Small intestine (tissue), 7 donors: ENCODE measurements at regions not wholly inside any gene's neighbourhood (a gene's known extent, or its start where the extent isn't known, plus 50 kb on each side); places are given as distances from the start of the nearest gene placed in this dataset.
"Not testable (repeated sequence)": the region's sequence is repeated elsewhere in the genome, so short reads cannot be mapped to it uniquely, and the experiment has no call there.

Source experiments
- DNase-seq, 2 donors: peaks; one replicate each; pipeline versions ENCODE4 v3.0.0 to v3.0.0-alpha.2; 2013
- FAIRE-seq: peaks from 2 replicates; lab custom pipeline; 2012; peaks lifted over from hg19 to GRCh38; lab: Jason Lieb, UNC
- H3K27ac ChIP-seq, 3 donors: one replicate each; pipeline ENCODE4 v1.5.1; 2013; ENCODE audit warnings: low read length in 2 of 3, mild to moderate bottlenecking in 2 of 3, control low read depth in 1 of 3, inconsistent platforms in 1 of 3, low read depth in 1 of 3, moderate library complexity in 1 of 3
- H3K27me3 ChIP-seq, 3 donors: one replicate each; pipeline ENCODE4 v1.6.1; 2013; ENCODE audit warnings: low read length in 3 of 3, inconsistent platforms in 1 of 3; ENCODE audit not compliant: control insufficient read depth in 3 of 3, insufficient read depth in 3 of 3
- H3K36me3 ChIP-seq, 3 donors: one replicate each; pipeline ENCODE4 v1.6.1; 2013; ENCODE audit warnings: low read length in 3 of 3, inconsistent platforms in 1 of 3, low read depth in 1 of 3, mild to moderate bottlenecking in 1 of 3, moderate library complexity in 1 of 3; ENCODE audit not compliant: control insufficient read depth in 3 of 3, insufficient read depth in 2 of 3
- H3K4me1 ChIP-seq, 3 donors: one replicate each; pipeline ENCODE4 v1.6.1; 2013; ENCODE audit warnings: low read length in 2 of 3, inconsistent platforms in 1 of 3, low read depth in 1 of 3, mild to moderate bottlenecking in 1 of 3, moderate library complexity in 1 of 3; ENCODE audit not compliant: control insufficient read depth in 3 of 3, insufficient read depth in 2 of 3
- H3K4me3 ChIP-seq, 3 donors: one replicate each; pipeline ENCODE4 v1.5.1; 2013; ENCODE audit warnings: low read length in 3 of 3, control low read depth in 1 of 3, inconsistent platforms in 1 of 3, low read depth in 1 of 3, mild to moderate bottlenecking in 1 of 3, moderate library complexity in 1 of 3
- H3K9me3 ChIP-seq, 2 donors: one replicate each; pipeline ENCODE4 v1.6.1; 2013; ENCODE audit warnings: low read depth in 1 of 2, low read length in 1 of 2; ENCODE audit not compliant: control insufficient read depth in 2 of 2, insufficient read depth in 1 of 2
- WGBS, 3 donors: extraction: QIAGEN DNeasy Blood & Tissue Kit; methylation state at CpG; one replicate each; pipeline ENCODE4 v1.1.7; 2013; 5-methylcytosine and 5-hydroxymethylcytosine counted together
- donor health status: healthy with polysubstance abuse.
- donor health status: control.
- donor health status: control.
- donor health status: Bipolar disorder and iron deficiency.
- donor health status: healthy.

DNA sequence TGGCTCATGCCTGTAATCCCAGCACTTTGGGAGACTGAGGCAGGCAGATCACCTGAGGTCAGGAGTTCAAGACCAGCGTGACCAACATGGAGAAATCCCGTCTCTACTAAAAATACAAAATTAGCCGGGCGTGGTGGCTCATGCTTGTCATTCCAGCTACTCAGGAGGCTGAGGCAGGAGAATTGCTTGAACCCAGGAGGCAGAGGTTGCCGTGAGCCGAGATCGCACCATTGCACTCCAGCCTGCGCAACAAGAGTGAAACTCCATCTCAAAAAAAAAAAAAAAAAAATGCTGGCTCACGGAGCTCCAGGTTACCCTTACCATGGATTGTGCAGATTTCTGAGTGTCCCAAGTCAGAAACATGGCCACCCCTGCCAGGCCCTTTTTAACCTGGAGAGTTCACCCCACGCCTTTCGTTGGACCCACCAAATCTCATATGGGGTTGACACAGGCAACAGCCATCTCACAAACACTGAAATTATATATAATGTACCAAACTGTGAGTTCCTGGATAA is 69.9 kb upstream of the CITED2 start:
- WGBS, 3 donors: 91 to 97% (median 96%) methylated on average over 11 of the region's 11 CpGs
- not testable (repeated sequence) for DNase-seq, FAIRE-seq, H3K36me3 ChIP-seq, H3K4me1 ChIP-seq, H3K27me3 ChIP-seq, H3K27ac ChIP-seq, H3K9me3 ChIP-seq, H3K4me3 ChIP-seq

DNA sequence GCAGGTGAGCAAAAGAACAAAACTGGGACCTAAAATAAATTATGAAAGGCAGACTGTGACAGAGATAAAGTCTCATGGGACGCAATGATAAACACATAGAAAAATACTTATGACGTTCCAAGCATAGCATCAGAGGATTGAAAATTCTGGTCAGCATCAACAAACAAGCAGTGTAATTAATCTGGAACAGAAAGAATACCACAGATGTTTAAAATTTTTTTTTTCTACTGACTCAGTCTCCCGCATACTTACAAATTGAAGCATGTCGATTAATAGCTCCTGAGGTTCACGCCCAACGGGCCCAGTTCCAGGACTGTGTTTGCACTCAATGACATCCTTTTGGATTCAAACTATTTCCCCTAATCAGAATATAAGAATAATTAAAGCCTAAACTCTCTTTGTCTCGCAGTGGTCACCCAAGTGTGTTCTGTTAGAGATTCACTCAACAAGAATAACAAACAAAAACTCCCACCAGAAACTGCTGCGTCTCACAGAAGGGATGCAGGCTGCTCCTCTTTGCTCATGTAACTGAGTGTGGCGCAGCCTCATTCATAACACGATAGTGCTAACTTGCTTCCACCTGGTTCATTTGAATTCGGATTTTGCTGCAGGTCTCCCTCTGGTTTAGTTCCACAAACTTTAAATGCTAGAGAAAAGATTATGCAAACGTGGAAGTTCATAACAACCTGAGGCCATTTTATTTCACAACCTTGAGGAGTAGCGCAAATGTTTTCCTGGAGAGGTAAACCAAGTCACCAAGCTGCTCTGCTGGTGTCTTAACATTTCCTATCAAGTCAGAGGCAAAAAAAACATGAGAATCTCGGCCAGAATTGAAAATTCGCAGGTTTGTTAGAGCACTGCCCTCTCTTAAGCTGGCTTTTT is 69.0 kb upstream of the CITED2 start:
- Histone ChIP-seq H3K4me1 (no peaks in the 10 kb centered on the region), H3K4me3 (no peak overlapping the region), H3K27ac (no peak overlapping the region), H3K9me3 (no peaks in the 10 kb centered on the region), H3K36me3 (no peaks in the 10 kb centered on the region), H3K27me3 (no peaks in the 10 kb centered on the region)
- DNase-seq (no peak), FAIRE-seq (no peak)
- WGBS, 3 donors: 72 to 80% (median 79%) methylated on average over 15 of the region's 15 CpGs

DNA sequence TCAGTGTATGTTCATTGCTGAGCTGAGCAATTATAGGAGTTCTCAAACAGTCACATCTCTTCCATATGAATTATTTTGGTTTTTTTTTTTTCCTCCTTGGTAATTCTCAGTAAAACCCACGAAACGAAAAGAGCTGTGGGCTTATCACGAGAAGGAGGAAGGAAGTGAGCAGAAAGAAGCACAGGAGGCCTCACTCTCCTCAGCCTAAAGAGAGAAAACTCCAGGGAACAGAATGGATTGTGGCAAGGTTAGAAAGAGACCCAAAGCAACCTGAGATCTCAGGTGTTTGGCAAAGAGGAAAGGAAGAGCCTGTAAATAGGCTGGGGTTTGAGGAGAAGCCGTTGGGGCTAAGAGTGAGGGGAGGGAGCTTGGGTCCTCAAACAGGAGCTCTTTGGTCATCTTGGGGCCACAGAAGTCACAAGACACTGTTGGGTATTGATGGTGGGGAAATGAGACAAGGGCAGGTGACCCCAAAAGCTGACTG is 67.8 kb upstream of the CITED2 start:
- no peaks in the 10 kb centered on the region for H3K36me3 ChIP-seq
- H3K27me3 ChIP-seq: no peaks in the 10 kb centered on the region
- FAIRE-seq (no peak), DNase-seq (no peak)
- H3K4me1 ChIP-seq: no peaks in the 10 kb centered on the region
- 69 to 85% (median 71%) methylated on average over 4 of the region's 4 CpGs for WGBS, 3 donors
- no peaks in the 10 kb centered on the region for H3K9me3 ChIP-seq
- no peak overlapping the region for H3K27ac ChIP-seq
- no peak overlapping the region for H3K4me3 ChIP-seq

DNA sequence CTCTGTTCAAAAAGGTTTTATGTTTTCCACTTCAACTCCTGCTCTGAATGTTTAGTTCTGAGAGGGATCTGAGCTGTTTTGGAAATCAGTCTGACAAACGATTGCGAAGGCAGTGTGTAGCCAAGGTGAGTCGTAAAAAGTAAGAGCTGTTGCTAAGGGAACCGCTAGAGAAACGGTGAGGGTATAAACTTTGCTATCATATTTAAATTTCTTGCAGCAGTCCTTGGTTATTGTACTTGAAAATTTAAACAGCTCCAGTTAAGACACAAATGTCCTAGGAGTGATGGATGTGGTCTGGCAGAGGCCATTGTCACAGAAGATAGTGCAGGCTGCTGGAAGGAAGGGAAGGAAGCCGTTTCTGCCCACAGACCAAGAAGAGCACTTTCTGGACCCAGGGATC is 64.9 kb upstream of the CITED2 start:
- Histone ChIP-seq H3K27ac (no peak overlapping the region), H3K4me1 (no peaks in the 10 kb centered on the region), H3K9me3 (no peaks in the 10 kb centered on the region), H3K4me3 (no peak overlapping the region), H3K27me3 (no peaks in the 10 kb centered on the region), H3K36me3 (no peaks in the 10 kb centered on the region)
- FAIRE-seq (no peak), DNase-seq (no peak)
- WGBS, 3 donors: 50 to 63% (median 61%) methylated on average over 6 of the region's 6 CpGs

DNA sequence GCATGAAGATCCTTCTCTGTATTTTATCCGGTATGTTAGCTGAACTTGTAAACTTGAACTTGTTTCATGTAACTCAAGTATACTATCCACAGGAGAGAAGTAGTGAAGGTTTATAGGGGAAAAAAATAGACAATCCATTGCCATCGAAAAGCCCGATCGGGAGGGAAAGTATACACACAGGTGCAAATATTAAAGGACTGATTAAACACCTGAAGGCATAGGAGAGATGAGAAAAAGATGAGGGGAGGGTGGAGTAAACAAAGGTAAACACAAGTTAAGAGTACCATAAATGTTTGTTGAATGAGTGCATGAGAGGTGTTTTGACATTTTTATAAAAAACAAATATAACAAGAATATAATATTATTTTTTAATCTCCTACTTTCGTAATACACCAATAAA is 64.3 kb upstream of the CITED2 start:
- Histone ChIP-seq H3K4me3 (no peak overlapping the region), H3K27ac (no peak overlapping the region), H3K27me3 (no peaks in the 10 kb centered on the region), H3K4me1 (peaks cover 0 to 4% (median 0%) of the 10 kb centered on the region in 3 donors), H3K9me3 (no peaks in the 10 kb centered on the region), H3K36me3 (no peaks in the 10 kb centered on the region)
- DNase-seq (no peak), FAIRE-seq (no peak)
- 92 to 97% (median 94%) methylated on average over 5 of the region's 5 CpGs for WGBS, 3 donors

DNA sequence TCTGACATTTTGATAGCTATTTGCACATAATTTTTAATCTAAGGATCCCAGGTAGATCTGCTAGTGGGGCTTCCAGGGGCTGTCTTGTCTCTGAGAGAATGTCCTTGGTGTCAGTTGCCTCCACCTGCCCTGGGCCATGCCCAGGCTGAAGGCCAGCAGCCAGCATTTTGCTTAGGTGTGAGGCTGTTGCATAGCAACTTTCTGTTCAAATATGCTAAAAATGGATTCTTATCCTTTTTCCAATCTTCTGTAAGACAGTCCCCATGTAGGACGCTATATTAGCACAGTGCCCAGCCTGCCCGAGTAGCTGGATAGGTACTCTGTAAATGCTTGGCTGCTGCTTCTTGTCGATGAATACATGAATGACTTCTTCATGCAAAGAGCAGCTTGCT is 62.5 kb upstream of the CITED2 start:
- FAIRE-seq (no peak), DNase-seq (no peak)
- H3K27ac ChIP-seq: no peak overlapping the region
- H3K4me1 ChIP-seq: peaks cover 0 to 6% (median 0%) of the 10 kb centered on the region in 3 donors
- no peak overlapping the region for H3K4me3 ChIP-seq
- no peaks in the 10 kb centered on the region for H3K27me3 ChIP-seq
- no peaks in the 10 kb centered on the region for H3K9me3 ChIP-seq
- no peaks in the 10 kb centered on the region for H3K36me3 ChIP-seq
- 89 to 99% (median 95%) methylated on average over 3 of the region's 3 CpGs for WGBS, 3 donors

DNA sequence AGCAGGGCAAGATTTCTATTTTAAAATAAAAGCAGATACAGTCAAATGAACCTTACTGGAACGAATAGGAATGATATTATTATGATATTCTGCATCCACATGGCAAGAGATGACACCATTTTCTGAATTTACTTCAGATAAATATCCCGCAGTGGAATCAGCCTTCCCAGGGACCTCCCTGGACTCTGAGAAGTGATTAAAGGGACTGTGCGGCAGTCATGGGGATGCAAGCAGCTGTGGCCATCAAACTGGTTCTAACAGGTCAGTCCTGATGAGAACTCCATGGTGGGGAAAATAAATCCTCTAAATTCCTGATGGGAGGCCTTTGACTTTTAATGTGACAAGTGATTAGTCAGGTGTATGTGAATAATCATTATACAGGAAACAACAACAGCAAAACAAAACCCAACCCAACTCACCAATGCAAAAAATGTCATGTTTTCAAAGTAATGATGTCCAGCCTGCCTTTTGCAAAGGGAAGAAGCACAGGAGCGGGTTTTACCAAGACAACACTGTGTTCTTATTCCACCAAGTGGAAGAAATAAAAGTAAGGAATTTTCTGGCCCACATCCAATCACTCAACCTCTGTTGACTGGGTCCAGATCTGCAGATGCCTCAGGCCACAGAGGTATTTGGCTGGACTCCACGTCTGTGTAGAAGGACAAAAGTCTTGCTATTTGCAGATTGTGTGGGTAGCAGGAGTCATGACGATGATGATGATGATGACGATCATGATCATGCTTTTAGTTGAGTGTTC is 61.9 kb upstream of the CITED2 start:
- DNase-seq: no peak
- Histone ChIP-seq H3K36me3 (no peaks in the 10 kb centered on the region), H3K27ac (no peak overlapping the region), H3K9me3 (peaks cover 0 to 5% of the 10 kb centered on the region in 2 donors), H3K4me3 (no peak overlapping the region), H3K27me3 (no peaks in the 10 kb centered on the region), H3K4me1 (peaks cover 0 to 6% (median 0%) of the 10 kb centered on the region in 3 donors)
- WGBS, 3 donors: 82 to 88% (median 88%) methylated on average over 7 of the region's 7 CpGs
- no peak for FAIRE-seq

DNA sequence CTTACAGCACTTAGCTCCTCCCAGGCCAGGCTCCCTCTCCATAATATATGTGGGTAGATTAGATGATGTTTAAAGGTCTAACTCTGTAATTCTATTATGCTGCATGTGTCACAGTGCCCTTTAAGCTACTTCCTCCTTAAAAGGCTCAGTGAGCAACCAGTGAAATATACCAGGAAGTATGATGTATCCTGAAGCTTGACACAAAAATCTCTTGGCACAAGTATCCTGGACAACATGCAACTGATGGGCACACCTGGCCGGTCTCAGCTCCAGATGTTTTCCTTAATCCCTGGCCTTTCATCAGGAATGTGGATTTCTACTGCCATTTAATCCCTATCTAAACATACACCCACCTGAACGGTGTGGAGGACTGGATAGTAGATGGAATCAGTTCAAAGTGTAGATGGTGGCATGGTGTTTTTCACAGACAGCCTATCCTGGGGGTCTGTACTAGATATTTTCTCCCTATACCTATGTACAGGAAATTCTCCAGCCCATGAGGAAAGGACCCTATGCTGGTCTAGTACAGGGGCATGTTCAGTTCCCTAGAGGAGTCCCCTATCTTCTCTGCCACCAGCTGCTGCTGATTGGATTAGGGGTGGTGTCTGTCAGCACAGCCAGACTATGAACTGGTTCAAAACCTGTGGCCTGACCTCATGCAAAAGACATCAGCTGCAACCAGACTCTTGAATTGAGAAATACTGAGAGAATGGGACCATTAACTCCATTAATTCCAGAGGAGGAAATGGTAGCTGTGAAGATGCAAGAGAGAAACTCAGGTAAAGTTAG is 59.4 kb upstream of the CITED2 start:
- no peak overlapping the region for H3K4me3 ChIP-seq
- no peaks in the 10 kb centered on the region for H3K27me3 ChIP-seq
- FAIRE-seq (no peak), DNase-seq (peak; percentile 52 to 80)
- no peaks in the 10 kb centered on the region for H3K36me3 ChIP-seq
- H3K9me3 ChIP-seq: peaks cover 0 to 7% of the 10 kb centered on the region in 2 donors
- H3K27ac ChIP-seq: no peak overlapping the region
- WGBS, 3 donors: 12 to 35% (median 27%) methylated on average over 2 of the region's 2 CpGs
- H3K4me1 ChIP-seq: peaks cover 0 to 6% (median 0%) of the 10 kb centered on the region in 3 donors
